ENCODE measurements at regions not wholly inside any gene's neighbourhood (a gene's known extent, or its start where the extent isn't known, plus 50 kb on each side); places are given as distances from the start of the nearest gene placed in this dataset.

GRCh38 chr15:67900621-67901147 is 60.8 kb upstream of the RNU6-1 start:
- Mint-ChIP-seq H3K4me1 (no peaks in the 10 kb centered on the region), H3K36me3 (no peaks in the 10 kb centered on the region), H3K27ac (no peak overlapping the region), H3K9me3 (peaks cover 0 to 4% (median 2%) of the 10 kb centered on the region in 7 donors), H3K4me3 (no peak overlapping the region), H3K27me3 (ENCODE audit: low read depth in 3 of 3) (peaks cover 0 to 3% (median 2%) of the 10 kb centered on the region in 3 donors)
- Histone ChIP-seq H3K9me3 (replicated peaks in 1 of 2; ENCODE audit: control insufficient read depth in 1 of 2, insufficient read depth in 1 of 2, low read length in 2 of 2) (peaks cover 0 to 7% of the 10 kb centered on the region in 2 donors), H3K4me1 (ENCODE audit: control insufficient read depth in 1 of 2, insufficient read depth in 2 of 2, low read length in 2 of 2) (no peaks in the 10 kb centered on the region), H3K27ac (ENCODE audit: low read depth in 1 of 2, low read length in 2 of 2) (no peak overlapping the region), H2AFZ (ENCODE audit: insufficient read depth, low read depth, low read length, poor library complexity, severe bottlenecking) (no peak overlapping the region), H3K4me2 (replicated peaks; ENCODE audit: extremely low read depth, low read length, poor library complexity, severe bottlenecking) (no peak overlapping the region), H3K9ac (ENCODE audit: insufficient read depth, low read length, poor library complexity, severe bottlenecking) (no peak overlapping the region), H3K4me3 (replicated peaks in 1 of 3; ENCODE audit: low read depth in 2 of 3, low read length in 3 of 3) (no peak overlapping the region), H3K79me2 (ENCODE audit: insufficient read depth, low read length) (no peaks in the 10 kb centered on the region), H4K20me1 (ENCODE audit: insufficient read depth, low read length) (no peaks in the 10 kb centered on the region), H3K27me3 (ENCODE audit: control insufficient read depth in 2 of 2, insufficient read depth in 2 of 2, low read length in 2 of 2) (no peaks in the 10 kb centered on the region), H3K36me3 (replicated peaks in 1 of 2; ENCODE audit: control insufficient read depth in 1 of 2, insufficient read depth in 2 of 2, low read length in 2 of 2) (no peaks in the 10 kb centered on the region)
- no peak for TF ChIP-seq CTCF (IDR thresholded peaks at IDR 0.05)
- intact Hi-C loops (cut with micrococcal nuclease): no loop called here
- no peak for DNase-seq
- WGBS (ENCODE audit: insufficient coverage): no CpG with 5 or more reads among the region's 2 CpGs

GRCh38 chr15:67901922-67902321 is 62.1 kb upstream of the RNU6-1 start:
- H3K4me3 ChIP-seq (replicated peaks in 1 of 3; ENCODE audit: low read depth in 2 of 3, low read length in 3 of 3): no peak overlapping the region
- no peaks in the 10 kb centered on the region for H4K20me1 ChIP-seq (ENCODE audit: insufficient read depth, low read length)
- H3K79me2 ChIP-seq (ENCODE audit: insufficient read depth, low read length): no peaks in the 10 kb centered on the region
- Mint-ChIP-seq H3K4me1 (no peaks in the 10 kb centered on the region), H3K36me3 (no peaks in the 10 kb centered on the region), H3K4me3 (no peak overlapping the region), H3K27ac (no peak overlapping the region), H3K9me3 (peaks cover 0 to 3% (median 0%) of the 10 kb centered on the region in 7 donors), H3K27me3 (ENCODE audit: low read depth in 3 of 3) (peaks cover 0 to 2% (median 0%) of the 10 kb centered on the region in 3 donors)
- no peak overlapping the region for H3K9ac ChIP-seq (ENCODE audit: insufficient read depth, low read length, poor library complexity, severe bottlenecking)
- DNase-seq: no peak
- intact Hi-C loops (cut with micrococcal nuclease): no loop called here
- no peak overlapping the region for H3K4me2 ChIP-seq (replicated peaks; ENCODE audit: extremely low read depth, low read length, poor library complexity, severe bottlenecking)
- H3K4me1 ChIP-seq (ENCODE audit: control insufficient read depth in 1 of 2, insufficient read depth in 2 of 2, low read length in 2 of 2): no peaks in the 10 kb centered on the region
- H3K36me3 ChIP-seq (replicated peaks in 1 of 2; ENCODE audit: control insufficient read depth in 1 of 2, insufficient read depth in 2 of 2, low read length in 2 of 2): no peaks in the 10 kb centered on the region
- no peak for TF ChIP-seq CTCF (IDR thresholded peaks at IDR 0.05)
- no peaks in the 10 kb centered on the region for H3K27me3 ChIP-seq (ENCODE audit: control insufficient read depth in 2 of 2, insufficient read depth in 2 of 2, low read length in 2 of 2)
- no peak overlapping the region for H3K27ac ChIP-seq (ENCODE audit: low read depth in 1 of 2, low read length in 2 of 2)
- no CpG with 5 or more reads among the region's 1 CpG for WGBS (ENCODE audit: insufficient coverage)
- H2AFZ ChIP-seq (ENCODE audit: insufficient read depth, low read depth, low read length, poor library complexity, severe bottlenecking): no peak overlapping the region
- H3K9me3 ChIP-seq (replicated peaks in 1 of 2; ENCODE audit: control insufficient read depth in 1 of 2, insufficient read depth in 1 of 2, low read length in 2 of 2): no peaks in the 10 kb centered on the region
